Hepatocyte (in vitro differentiated cells): ENCODE measurements at regions not wholly inside any gene's neighbourhood (a gene's known extent, or its start where the extent isn't known, plus 50 kb on each side); places are given as distances from the start of the nearest gene placed in this dataset.

Experiments used
- CTCF ChIP-seq: fragments of 200-600 bp; sonication (generic); IDR thresholded peaks from 2 replicates; pipeline ENCODE4 v1.5.1; 2016; ENCODE audit warnings: antibody characterized with exemption, mild to moderate bottlenecking; ENCODE audit not compliant: poor library complexity
- EZH2 ChIP-seq: fragments of 200-600 bp; sonication (generic); IDR thresholded peaks from 2 replicates; pipeline ENCODE4 v1.6.1; 2016; ENCODE audit warnings: antibody characterized with exemption, mild to moderate bottlenecking, borderline replicate concordance

- TF ChIP-seq EZH2 = no peak
- TF ChIP-seq CTCF = no peak
These were observed 127.9 kb upstream of the TMPO start for GRCh38 chr12:98387444-98387843.
